Hepatocyte (in vitro differentiated cells): ENCODE measurements at regions not wholly inside any gene's neighbourhood (a gene's known extent, or its start where the extent isn't known, plus 50 kb on each side); places are given as distances from the start of the nearest gene placed in this dataset.

Experiments used
- CTCF ChIP-seq: fragments of 200-600 bp; sonication (generic); IDR thresholded peaks from 2 replicates; pipeline ENCODE4 v1.5.1; 2016; ENCODE audit warnings: antibody characterized with exemption, mild to moderate bottlenecking; ENCODE audit not compliant: poor library complexity
- EZH2 ChIP-seq: fragments of 200-600 bp; sonication (generic); IDR thresholded peaks from 2 replicates; pipeline ENCODE4 v1.6.1; 2016; ENCODE audit warnings: antibody characterized with exemption, mild to moderate bottlenecking, borderline replicate concordance
- EZH2phosphoT487 ChIP-seq: fragments of 200-600 bp; sonication (generic); IDR thresholded peaks from one replicate; pipeline ENCODE4 v1.6.1; 2018; ENCODE audit warnings: antibody characterized with exemption, mild to moderate bottlenecking, low read depth, moderate library complexity; ENCODE audit not compliant: unreplicated experiment, severe bottlenecking

GRCh38 chr18:27278131-27278530, 93.0 kb upstream of the CHST9 start:
- no peak for TF ChIP-seq CTCF
- no peak for TF ChIP-seq EZH2phosphoT487
- no peak for TF ChIP-seq EZH2
